ENCODE measurements at regions not wholly inside any gene's neighbourhood (a gene's known extent, or its start where the extent isn't known, plus 50 kb on each side); places are given as distances from the start of the nearest gene placed in this dataset.
"Not testable (repeated sequence)": the region's sequence is repeated elsewhere in the genome, so short reads cannot be mapped to it uniquely, and the experiment has no call there.

GRCh38 chr2:111669928-111670695, 213.9 kb downstream of the ANAPC1 start:
- ATAC-seq = no peak
- peaks cover 5 to 8% of the 10 kb centered on the region in 2 donors for H3K4me1 ChIP-seq
- H3K36me3 ChIP-seq = no peaks in the 10 kb centered on the region
- in situ Hi-C loops (cut with MboI; ENCODE audit: low sequenced_read_pairs in 4 of 4) (no loop called here), intact Hi-C loops (cut with DNase I; ENCODE audit: low total_unique reads) (no loop called here)
- no peak overlapping the region for H3K27ac ChIP-seq
- no peak for TF ChIP-seq CTCF (IDR thresholded peaks at IDR 0.05 in 4 of 5, conservative IDR thresholded peaks at IDR 0.05 in 1 of 5)
- no peak for TF ChIP-seq POLR2A (IDR thresholded peaks at IDR 0.05)
- no peak for DNase-seq
- H3K9me3 ChIP-seq = no peaks in the 10 kb centered on the region
- no peaks in the 10 kb centered on the region for H3K27me3 ChIP-seq
- no peak overlapping the region for H3K4me3 ChIP-seq

GRCh38 chr2:111670776-111671175, 213.2 kb downstream of the ANAPC1 start:
- ATAC-seq = no peak
- Histone ChIP-seq H3K36me3 (no peaks in the 10 kb centered on the region), H3K27ac (no peak overlapping the region), H3K9me3 (no peaks in the 10 kb centered on the region), H3K27me3 (no peaks in the 10 kb centered on the region), H3K4me3 (no peak overlapping the region), H3K4me1 (peaks cover 6 to 12% of the 10 kb centered on the region in 2 donors)
- TF ChIP-seq POLR2A (IDR thresholded peaks at IDR 0.05) (no peak), CTCF (IDR thresholded peaks at IDR 0.05 in 4 of 5, conservative IDR thresholded peaks at IDR 0.05 in 1 of 5) (no peak)
- intact Hi-C loops (cut with DNase I; ENCODE audit: low total_unique reads) = no loop called here
- no peak for DNase-seq
- in situ Hi-C loops (cut with MboI; ENCODE audit: low sequenced_read_pairs in 4 of 4) = no loop called here

- H3K9me3 ChIP-seq = no peaks in the 10 kb centered on the region
- no peaks in the 10 kb centered on the region for H3K36me3 ChIP-seq
- DNase-seq (peak; percentile 18 to 33), ATAC-seq (peak in 1 of 2 donors; percentile 29)
- H3K27me3 ChIP-seq = no peaks in the 10 kb centered on the region
- no peak for TF ChIP-seq POLR2A (IDR thresholded peaks at IDR 0.05)
- peaks cover 11 to 12% of the 10 kb centered on the region in 2 donors for H3K4me1 ChIP-seq
- H3K27ac ChIP-seq = no peak overlapping the region
- in situ Hi-C loops (cut with MboI; ENCODE audit: low sequenced_read_pairs in 4 of 4) (no loop called here), intact Hi-C loops (cut with DNase I; ENCODE audit: low total_unique reads) (no loop called here)
- no peak overlapping the region for H3K4me3 ChIP-seq
Observed at GRCh38 chr2:111671426-111672150, 212.4 kb downstream of the ANAPC1 start.

GRCh38 chr2:111672641-111673040, 211.4 kb downstream of the ANAPC1 start:
- in situ Hi-C loops (cut with MboI; ENCODE audit: low sequenced_read_pairs in 4 of 4); ATAC-seq: not testable (repeated sequence)
- H3K4me1 ChIP-seq = peaks cover 11 to 12% of the 10 kb centered on the region in 2 donors

GRCh38 chr2:111673526-111673925, 210.5 kb downstream of the ANAPC1 start:
- Histone ChIP-seq H3K4me1 (peaks cover 11 to 18% of the 10 kb centered on the region in 2 donors), H3K36me3 (no peaks in the 10 kb centered on the region), H3K9me3 (no peaks in the 10 kb centered on the region), H3K4me3 (no peak overlapping the region), H3K27ac (no peak overlapping the region), H3K27me3 (no peaks in the 10 kb centered on the region)
- intact Hi-C loops (cut with DNase I; ENCODE audit: low total_unique reads) (no loop called here), in situ Hi-C loops (cut with MboI; ENCODE audit: low sequenced_read_pairs in 4 of 4) (no loop called here)
- no peak for DNase-seq
- no peak for ATAC-seq
- TF ChIP-seq POLR2A (IDR thresholded peaks at IDR 0.05) (no peak), CTCF (IDR thresholded peaks at IDR 0.05 in 4 of 5, conservative IDR thresholded peaks at IDR 0.05 in 1 of 5) (no peak)

More at GRCh38 chr2:111672641-111673040, 211.4 kb downstream of the ANAPC1 start:
- H3K9me3 ChIP-seq; H3K27me3 ChIP-seq; intact Hi-C loops (cut with DNase I; ENCODE audit: low total_unique reads); H3K4me3 ChIP-seq; DNase-seq; H3K27ac ChIP-seq; H3K36me3 ChIP-seq: not testable (repeated sequence)
